ENCODE measurements at regions not wholly inside any gene's neighbourhood (a gene's known extent, or its start where the extent isn't known, plus 50 kb on each side); places are given as distances from the start of the nearest gene placed in this dataset.

DNA sequence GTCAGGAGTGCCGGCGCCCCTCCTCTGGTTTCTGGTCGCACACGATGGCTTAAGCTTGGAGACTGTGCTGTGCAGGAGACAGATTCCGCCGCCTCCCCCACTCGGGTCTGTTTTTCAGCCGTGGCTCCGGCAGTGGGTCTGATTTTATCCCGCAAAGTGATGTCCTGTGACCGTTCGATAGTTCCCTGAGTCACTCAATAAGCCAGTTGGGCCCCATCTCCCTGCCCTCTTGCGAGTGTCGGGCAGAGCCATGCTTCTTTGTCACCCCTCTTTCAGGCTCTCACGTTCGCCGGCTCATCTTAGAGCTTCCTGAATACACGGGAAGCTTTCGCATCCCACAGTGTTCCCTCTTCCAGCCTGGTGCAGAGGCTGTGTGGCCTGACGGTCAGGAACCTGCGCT is 127.8 kb upstream of the RFLNA start:
- DNase-seq: no peak

DNA sequence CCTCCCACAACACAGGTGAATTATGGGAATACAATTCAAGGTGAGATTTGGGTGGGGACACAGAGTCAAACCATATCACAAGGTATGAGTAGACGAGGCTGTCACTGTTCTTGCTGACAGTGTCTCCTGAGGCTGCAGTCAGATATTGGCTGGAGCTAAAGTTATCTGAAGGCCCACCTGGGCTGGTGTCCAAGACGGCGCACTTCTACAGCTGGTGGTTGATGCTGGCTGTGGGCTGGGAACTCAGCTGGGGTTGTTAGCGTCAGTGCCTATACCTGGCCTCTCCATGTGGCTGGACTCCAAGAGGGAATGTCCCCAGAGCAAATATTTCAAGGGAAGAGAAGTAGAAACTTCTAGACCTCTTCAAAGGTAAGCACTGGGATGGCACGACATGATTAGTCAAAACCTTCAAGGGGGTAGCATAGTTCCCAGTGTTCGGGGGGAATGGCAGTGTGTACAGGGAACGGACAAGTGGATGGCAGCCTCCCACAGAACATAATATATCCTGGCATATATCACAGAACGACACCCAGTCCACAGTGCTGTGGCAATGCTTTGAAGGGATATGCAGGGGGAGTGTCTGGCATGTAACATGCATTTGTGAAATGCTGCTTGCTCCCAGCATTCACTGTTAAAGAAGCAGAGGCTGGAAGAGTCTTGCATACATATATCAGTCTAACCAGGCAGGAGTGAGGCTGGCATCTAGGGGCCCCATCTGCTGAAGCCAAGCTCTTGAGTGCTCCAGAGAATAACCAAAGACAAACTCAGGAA is 126.7 kb upstream of the RFLNA start:
- no peak for DNase-seq

DNA sequence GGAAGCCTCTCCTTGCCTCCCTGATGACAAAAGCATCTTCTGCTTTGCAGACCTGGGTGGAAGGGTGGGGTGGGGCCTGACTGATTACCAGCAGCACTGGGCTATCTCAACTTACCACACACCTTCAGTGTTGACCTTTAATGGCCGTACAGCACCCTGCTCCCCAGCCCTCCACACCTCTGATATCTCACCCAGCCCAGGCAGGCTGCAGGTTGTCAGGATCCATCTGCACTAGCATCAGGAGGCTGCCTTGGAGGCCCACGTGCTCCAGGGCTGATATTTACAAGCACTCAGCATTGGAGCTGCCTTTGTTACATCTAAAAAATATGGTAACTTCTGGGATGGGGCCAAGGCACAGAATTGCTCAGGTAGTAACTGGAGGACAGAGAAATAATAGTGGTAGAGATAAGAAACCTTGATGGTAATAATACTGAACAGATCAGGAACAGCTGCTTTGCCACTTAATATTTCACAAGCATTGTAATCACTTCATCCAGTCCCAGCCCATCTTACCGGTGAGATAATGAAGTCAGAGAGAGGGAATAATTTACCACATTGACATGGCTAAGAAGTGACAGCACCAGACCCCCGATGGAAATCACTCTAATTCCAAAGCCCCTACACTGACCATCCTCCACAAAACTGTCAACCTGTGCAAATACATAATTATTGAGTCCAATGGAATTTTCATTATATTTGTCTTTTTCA is 125.2 kb upstream of the RFLNA start:
- no peak for DNase-seq

DNA sequence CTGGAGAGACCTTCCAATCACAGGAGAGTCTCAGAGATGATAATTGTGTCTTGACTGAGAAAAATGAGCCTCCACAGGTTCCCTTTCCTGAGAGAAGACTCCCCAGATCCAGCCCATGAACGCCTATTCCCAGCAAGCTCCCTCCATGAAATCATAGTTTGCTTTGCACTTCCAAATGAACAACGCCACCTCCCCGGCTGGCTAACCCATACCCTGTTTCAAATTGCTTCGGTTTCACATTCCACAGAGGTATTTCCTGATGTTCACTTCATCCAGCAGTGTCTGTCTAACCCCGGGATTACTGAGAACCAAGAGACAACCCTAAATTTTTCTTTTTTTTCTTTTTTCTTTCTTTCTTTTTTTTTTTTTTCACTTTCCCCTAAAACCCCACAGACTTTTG is 124.1 kb upstream of the RFLNA start:
- DNase-seq: no peak

DNA sequence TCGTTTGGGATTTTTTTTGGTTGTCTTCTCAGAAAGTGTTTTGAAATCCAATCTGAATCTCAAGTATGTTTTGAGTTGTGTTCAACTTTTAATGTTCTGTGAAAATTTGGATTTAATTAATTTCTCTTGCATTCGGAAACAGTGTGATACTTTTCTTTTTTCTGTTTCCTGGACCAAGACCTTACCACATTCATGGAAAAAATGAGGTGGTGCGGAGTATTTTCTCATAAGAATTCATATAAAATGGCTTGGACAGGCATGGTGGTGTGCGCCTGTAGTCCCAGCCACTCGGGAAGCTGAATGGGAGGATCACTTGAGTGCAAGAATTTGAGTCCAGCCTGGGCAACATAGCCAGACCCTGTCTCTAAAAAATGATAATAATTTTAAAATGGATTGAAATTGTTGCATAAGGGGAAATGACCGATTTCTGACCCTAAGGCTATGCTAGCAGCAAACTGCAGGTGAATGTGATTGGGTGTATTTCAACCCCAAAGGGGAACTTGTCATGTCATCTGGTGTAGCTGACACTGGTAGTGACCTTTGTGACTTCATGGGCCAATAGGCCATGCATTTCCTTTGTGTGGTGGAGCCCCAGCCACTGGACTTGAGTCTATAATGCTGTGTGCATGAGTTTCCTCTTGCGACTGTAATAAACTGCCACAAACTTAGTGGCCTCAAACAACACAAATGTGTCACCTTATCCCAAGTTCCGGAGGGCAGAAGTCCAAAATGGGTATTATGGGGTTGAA is 123.5 kb upstream of the RFLNA start:
- no peak for DNase-seq

DNA sequence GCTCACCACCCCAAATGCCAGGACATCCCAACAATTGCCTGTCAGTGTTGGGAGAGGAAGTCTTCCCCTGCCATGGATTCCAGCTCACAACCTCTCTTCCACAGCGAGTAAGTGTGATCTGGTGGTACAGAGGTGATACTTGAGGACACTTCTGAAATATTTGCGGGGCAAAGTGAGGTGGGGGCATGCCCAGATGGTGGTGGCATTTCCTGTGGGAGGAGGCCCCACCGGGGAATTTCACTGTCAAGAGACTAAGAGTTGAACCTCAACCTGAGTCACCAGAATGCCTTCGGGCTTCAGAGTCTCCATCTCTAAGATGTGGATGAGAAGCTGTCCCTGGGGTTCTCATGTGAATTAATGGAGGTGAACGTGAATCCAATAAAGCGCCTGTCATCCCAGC is 122.3 kb upstream of the RFLNA start:
- no peak for DNase-seq

DNA sequence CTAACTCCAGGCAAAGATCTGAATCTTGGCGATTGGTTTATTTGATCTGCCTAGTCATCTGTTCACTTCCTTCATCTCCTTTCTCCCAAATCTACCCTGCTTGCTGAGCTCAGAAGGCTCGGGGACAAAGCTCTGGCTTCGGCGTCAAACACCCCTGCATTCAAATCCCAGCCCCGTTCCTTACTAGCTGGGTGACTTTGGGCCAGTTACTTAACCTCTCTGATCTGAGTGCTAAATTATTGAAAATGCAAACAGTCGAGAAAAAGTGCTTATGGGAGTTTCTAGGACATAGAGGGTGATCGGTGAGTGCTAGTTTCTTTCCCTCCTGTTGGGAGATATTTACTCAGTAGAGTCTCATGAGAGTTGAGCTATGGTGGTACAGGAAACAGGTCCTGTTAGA is 121.2 kb upstream of the RFLNA start:
- no peak for DNase-seq

DNA sequence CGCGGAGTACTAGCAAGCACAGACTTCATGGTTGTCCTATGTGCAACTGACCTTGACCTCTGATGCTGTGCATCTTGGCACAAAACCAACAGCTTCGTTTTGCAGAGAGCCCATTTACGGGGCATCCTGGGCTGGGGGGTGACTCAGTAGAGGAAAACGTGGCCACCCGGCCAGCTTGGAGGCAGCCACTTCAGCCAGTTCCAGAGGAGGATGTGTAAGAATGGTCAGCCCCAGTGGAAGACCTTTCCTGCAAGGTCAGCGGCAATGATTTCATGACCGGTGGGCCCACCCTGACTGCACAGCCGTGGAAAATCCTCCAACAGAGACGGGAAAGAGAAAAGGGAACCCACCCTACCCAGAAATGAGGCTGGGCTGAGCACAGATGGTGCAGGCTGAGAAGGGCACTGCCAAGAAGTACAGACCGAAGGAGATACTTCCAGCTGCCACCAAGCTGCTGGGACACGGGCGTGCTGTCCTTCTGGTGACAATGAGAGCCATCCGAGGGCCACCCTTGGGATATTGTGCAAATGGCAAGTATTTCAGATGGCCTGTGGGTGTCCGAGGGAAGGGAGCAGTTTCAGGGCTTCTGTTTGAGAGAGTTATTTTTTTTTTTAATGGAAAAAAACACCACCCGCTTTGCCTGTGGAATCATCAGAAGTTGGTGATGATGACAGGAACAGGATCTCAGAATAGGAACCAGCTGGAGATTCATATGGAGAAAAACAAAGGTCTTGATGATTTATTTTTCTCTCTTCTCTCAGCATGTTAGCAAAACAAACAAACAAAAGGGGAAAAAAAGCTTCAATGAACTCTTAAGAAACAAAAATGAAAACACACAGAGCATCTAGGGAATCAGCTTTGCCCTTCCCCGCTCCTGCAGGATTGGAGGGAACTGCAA is 120.2 kb upstream of the RFLNA start:
- no peak for DNase-seq

DNA sequence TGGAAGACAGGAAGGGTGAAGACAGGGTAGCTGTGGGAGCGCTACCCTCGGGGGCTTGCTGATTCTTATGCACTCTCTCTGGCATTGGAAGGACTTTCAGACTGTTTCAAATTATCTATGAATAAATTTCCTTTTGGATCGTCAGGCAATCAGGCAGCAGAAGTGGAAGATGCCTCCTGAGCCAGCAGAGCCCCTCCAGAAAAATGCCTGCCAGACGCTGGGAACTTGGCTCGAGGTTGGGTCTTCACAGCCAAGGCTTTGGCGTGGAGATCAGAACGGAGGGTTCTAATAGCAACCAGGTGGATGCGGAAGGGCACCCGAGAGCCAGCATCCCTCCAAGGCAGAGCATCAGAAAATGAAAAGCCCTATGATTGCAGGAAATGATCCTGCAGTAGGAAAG is 119.2 kb upstream of the RFLNA start:
- no peak for DNase-seq

DNA sequence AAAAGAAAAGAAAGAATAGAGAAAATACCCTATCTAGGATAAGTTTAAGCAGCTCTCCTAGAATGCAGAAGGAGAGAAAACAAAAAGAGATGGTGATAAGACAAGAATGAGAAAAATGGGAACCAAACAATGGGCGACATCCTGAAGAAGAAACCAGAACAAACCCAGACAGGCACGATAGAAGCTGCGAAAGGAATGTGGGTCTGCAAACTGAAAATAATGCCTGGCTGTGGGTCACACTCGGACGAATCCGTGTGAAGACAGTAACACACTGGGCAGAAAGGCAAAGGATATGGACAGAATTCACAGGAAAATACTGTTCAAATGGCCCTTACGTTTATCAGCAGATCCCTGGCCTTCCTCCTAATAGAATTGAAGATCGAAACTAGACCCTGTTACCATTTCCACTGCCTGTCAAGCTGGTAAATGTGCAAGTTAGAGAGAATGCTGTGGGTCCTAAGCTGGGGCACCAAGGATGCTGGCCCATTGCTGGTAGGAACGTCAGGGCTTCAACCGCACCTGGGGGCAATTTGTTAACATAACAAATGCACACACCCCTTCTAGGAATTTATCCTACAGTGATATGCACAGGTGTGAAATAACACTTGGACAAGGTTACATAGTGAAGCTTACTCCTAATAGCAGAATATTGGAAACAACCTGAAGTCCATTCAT is 117.5 kb upstream of the RFLNA start:
- DNase-seq: no peak

DNA sequence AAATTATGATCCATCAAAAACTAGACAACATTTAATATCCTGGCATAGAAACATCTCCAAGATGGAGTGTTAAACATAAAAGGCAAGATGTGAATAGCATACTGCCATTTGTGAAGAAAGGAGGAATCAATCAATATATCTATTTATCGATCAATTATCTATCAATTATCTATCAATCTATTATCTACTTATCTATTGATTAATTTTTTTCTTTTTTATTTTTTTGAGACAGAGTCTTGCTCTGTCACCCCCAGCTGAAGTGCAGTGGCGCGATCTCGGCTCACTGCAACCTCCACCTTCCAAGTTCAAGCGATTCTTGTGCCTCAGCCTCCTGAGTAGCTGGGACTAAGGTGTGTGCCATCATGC is 117.0 kb upstream of the RFLNA start:
- DNase-seq: no peak

DNA sequence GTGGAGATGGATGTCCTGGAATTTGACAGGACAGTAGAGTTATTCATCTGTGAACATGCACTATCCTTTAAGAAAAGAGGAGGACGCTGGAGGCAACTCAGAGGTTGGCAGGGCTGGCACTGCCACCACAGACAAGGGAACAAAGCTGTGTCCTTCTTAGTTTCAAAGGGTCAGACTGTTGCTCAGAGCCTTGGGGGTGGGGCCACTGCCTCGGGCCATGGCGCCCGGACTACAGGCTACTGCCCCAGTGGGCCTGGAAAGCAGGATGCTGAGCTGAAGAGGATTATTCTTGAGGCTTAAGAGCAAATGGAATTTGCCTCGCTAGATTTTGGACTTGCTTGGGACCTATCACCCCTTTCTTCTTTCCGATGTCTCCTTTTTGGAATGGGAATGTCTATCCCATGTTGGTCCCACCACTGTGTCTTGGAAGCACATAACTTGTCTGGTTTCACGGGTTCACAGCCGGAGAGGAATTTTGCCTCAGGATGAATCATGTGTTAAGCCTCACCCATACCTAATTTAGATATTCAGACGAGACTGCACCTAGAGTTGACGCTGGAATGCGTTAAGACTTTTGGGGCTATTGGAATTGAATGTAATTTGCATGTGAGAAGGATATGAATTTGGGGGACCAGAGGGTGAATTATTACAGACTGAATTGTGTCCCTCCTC is 114.8 kb upstream of the RFLNA start:
- DNase-seq: no peak

DNA sequence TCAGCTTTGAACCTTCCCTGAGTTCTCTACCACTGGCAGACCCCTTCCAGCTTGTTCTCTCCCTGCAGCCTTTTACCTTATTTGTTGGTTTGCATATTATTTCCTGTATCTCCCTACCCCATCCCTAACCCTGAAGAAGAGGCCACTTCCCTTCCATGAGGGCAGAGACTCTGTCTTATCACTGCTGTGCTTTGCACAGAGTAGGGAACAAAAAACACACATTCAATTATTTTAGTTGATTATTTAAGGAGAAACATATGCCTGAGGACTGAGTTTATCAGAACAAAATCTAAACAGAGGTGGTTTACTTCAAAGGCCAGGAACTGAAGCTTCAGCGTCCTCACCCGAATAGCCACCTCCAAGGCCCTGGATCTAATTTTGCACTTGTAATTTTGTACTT is 111.7 kb upstream of the RFLNA start:
- DNase-seq: no peak

DNA sequence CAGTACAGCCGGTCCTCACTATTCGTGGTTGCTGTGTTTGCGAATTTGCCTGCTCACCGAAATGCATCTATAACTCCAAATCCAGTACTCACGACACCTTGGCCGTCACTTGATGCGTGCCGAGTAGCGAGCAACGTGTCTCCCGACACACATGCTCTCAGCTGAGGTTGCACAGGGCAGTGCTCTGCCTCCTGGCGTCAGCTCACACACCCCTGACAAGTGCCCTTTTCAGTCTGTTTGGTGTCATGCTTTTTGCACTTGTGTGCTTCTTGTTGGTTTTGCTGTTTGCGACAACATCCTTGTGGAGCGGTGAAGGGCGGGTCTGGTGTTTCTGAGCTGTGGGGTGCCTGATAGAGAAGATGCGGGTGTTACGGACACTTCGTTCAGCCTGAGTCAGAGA is 110.4 kb upstream of the RFLNA start:
- no peak for DNase-seq

DNA sequence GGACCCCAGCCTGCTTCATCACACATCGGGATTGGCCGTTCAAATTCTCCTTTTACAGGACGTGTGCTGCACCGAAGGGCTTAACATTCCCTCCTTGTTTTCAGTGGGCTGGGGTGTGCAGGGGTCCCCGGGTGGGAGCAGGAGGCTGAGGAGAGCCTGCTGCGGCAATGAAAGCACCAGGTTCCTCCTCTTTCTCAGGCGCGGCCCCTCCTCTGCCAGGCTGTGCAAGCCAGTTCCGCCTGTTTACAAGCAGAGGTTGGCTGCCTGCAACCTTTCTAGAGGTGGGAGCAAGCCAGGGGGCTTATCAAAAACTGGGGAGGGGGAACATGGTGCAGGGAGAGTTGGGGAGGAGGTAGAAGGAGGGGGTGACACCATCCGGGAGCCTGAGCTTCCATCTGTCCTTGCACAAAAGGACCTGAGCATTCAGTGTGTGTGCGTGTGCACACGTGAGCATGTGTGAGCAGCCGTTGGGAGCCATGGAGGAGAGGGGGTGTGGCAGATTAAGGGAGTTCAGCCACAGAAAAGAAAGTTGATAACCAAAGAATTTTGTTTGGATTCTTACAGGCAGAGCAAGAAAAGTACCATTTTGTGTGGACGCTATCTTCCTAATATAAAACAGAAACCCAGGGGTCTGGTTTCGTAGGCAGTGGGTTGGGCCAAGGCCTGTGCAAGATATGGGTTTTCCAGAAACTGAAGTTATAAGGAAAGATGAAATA is 108.8 kb upstream of the RFLNA start:
- DNase-seq: no peak

DNA sequence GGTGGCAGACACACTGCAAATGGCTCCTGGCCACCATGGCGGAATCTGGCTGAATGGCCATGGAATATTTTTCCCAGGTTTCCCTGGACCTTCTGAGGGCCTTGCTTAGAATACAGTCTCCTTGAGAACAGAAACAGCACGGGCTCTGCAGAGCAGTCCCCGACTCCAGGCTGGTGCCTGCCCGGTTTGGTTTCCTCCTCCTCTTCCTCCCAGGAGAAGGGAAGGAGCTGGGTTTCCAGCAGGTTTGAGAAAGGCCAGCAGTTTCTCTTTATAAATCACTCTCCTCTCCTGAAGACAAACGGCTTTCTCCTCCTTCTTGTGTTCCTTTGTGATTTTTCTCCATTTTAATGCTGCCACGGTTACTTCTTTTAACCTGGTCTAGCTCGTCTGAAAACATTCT is 106.8 kb upstream of the RFLNA start:
- DNase-seq: no peak

DNA sequence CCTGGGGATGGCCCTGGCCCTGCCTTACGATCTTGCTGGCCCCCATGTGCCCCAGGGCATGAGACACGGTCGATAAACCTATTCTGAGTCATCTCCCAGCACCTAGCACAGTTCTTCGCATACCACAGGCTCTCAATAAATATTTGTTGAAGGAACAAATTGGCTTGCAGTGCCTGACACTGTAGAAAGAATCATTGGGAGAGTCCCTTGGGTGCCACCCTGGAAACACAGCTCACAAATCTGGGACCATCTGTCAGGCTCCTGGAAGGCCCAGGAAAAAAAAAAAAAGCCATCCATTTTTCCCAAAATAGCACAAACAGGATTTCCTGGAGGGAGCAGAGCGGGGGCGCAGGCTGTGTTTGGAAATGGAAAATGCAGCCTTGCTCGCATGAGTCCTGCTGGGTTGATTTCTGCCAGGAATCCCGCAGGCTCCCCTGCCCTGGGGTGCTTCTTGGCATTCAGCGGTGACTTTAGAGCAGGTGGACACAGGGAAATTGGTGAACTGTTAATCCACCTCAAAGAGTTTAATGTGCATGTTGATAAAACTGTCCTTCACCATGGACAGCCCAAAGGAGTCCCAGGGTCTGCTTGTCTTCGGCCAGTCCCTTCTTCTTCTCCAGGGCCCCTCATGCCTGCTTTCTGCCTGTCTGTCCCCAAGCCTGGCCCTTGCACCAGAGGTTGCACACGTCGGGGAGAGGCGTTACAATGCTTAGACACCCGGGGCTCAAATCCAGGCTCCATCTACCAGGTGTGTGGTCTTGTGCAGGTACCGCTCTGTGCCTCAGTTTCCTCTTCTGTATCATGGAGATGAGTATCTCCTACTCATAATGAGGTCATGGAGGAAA is 106.1 kb upstream of the RFLNA start:
- DNase-seq: no peak

DNA sequence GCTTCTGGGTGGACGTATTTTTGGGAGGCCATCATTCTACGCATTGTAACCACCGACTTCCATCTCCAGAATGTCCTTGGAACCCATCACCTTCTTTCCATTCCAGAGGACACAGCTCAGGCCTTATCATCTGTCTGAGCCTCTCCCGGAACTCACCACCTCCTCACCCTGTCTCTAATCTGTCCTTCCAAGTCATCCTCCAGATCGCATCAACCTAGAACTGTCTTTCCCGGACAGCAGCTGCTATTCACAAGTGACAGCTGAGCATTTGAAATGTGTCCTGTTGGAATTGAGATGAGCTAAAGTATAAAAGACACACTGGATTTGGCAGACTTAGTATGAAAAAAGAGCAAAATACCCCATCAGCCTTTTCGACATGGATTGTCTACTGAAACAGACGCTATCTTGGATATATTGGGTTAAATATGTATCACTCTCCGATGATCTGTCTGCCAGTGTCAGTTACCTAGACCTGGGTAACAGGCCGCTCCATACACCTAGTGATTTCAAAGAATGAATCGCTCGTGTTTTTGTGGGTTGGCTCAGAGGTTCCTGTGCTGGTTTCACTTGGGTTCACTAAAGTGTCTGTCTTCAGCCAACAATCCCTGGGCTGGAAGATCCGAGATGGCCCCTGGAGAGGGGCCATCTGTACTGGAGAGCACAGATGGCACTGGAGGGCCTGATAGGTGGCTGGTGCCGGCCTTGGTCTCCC is 104.4 kb upstream of the RFLNA start:
- no peak for DNase-seq

DNA sequence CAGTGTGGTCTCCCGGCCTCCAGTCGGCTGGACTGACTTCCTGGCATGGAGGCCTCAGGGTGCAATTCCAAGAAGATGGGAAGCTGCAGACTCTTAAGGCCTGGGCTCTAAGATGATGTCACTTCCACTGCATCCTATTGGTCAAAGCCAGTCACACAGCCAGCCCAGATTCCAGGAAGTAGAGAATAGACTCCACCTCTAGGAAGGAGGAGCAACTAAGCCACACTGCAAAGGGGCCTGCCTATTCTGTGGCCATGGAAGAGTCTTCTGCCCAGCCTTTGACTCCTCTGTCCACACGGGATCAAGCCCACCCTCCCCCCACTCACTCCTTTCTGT is 103.9 kb upstream of the RFLNA start:
- DNase-seq: peak; percentile 96

DNA sequence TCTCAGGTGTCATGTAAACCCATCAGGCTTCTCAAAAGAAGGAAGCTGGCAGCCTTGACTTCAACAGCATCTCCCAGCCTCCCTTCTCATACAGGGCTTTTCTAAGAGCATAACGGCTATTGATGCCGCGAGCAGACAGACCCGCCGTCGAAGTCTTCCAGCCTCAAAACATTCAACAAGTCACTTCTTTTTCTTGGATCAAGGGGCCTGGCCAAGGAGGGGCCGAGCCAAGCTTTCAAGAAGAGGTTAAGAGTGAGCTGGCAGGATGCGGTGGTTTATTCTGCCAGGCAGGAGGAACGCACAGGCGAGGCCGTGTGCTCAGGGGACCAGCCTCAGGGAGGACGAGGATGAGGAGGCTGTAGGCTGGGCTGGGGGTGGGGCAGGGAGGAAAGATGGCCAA is 102.9 kb upstream of the RFLNA start:
- no peak for DNase-seq

Measured in OCI-M1 (cell line).